ENCODE measurements at regions not wholly inside any gene's neighbourhood (a gene's known extent, or its start where the extent isn't known, plus 50 kb on each side); places are given as distances from the start of the nearest gene placed in this dataset.

- H3K4me1 ChIP-seq (ENCODE audit: control insufficient read depth, insufficient read depth, low read length), result no peaks in the 10 kb centered on the region
- H2AK9ac ChIP-seq (replicated peaks; ENCODE audit: low read depth, low read length, poor library complexity), result no peak overlapping the region
- H2BK120ac ChIP-seq (ENCODE audit: low read depth, low read length), result no peak overlapping the region
- peak; percentile 78 for TF ChIP-seq MAFK (IDR thresholded peaks at IDR 0.05; ENCODE audit: low read depth, low read length)
- TF ChIP-seq SMC3 (IDR thresholded peaks at IDR 0.05; ENCODE audit: low read depth, low read length), result no peak
- in situ Hi-C loops (cut with MboI; ENCODE audit: low sequenced_read_pairs), result no loop called here
- H2BK5ac ChIP-seq (ENCODE audit: low read depth, low read length, poor library complexity, severe bottlenecking), result no peak overlapping the region
- no peak overlapping the region for H2AK5ac ChIP-seq (ENCODE audit: low read depth, low read length)
- no peak overlapping the region for H3K56ac ChIP-seq (ENCODE audit: extremely low read depth, insufficient read depth, low read length)
- H2BK20ac ChIP-seq (ENCODE audit: low read depth, low read length), result no peak overlapping the region
- no peaks in the 10 kb centered on the region for H3K27me3 ChIP-seq (ENCODE audit: control insufficient read depth, insufficient read depth, low read length)
- no peak overlapping the region for H3K9ac ChIP-seq (ENCODE audit: low read depth, low read length)
- H3K9me3 ChIP-seq (ENCODE audit: control insufficient read depth, insufficient read depth, low read length), result peaks cover 13% of the 10 kb centered on the region; the same call in 1 of the 2 replicates
- no peaks in the 10 kb centered on the region for H3K9me1 ChIP-seq (ENCODE audit: insufficient read depth, low read length)
- no peak overlapping the region for H4K5ac ChIP-seq (ENCODE audit: low read depth, low read length)
- no peak overlapping the region for H3K14ac ChIP-seq (replicated peaks; ENCODE audit: low read depth, low read length)
- no peaks in the 10 kb centered on the region for H4K20me1 ChIP-seq (ENCODE audit: insufficient read depth, low read length)
- no peak overlapping the region for H2BK15ac ChIP-seq (ENCODE audit: low read depth, low read length)
- ATAC-seq (ENCODE audit: low read depth), result no peak
- CTCF ChIA-PET, result no interaction called here
- no peak for DNase-seq
- H4K8ac ChIP-seq (ENCODE audit: low read depth in 2 of 2, low read length in 2 of 2), result no peak overlapping the region
- WGBS, 2 experiments (ENCODE audit: extremely low coverage in 2 of 2, insufficient read length in 1 of 2), result 83% methylated on average over 1 of the region's 3 CpGs; no CpG with 5 or more reads in 1 of the 2 experiments
- no peak overlapping the region for H4K91ac ChIP-seq (ENCODE audit: insufficient read depth, low read depth, low read length)
- H3K79me1 ChIP-seq (ENCODE audit: low read depth in 1 of 2, low read length in 2 of 2), result no peaks in the 10 kb centered on the region
- H3K27ac ChIP-seq (ENCODE audit: insufficient read depth, low read length), result no peak overlapping the region
- POLR2A ChIA-PET (ENCODE audit: unreplicated experiment), result no interaction called here
- dilution Hi-C loops (cut with HindIII; ENCODE audit: low sequenced_read_pairs, unreplicated experiment), result no loop called here
- H3K4me3 ChIP-seq (ENCODE audit: insufficient read depth, low read depth, low read length), result no peak overlapping the region
- no peak overlapping the region for H3K18ac ChIP-seq (ENCODE audit: low read depth, low read length)
- no peak overlapping the region for H3K23ac ChIP-seq (ENCODE audit: low read depth, low read length)
- no peak overlapping the region for H3K4ac ChIP-seq (ENCODE audit: low read depth, low read length)
- BruUV-seq (replicated peaks), result no TSS peak
- H3K4me2 ChIP-seq (ENCODE audit: low read depth, low read length), result no peak overlapping the region
- H3K36me3 ChIP-seq (ENCODE audit: control insufficient read depth, insufficient read depth, low read length), result no peaks in the 10 kb centered on the region
- H2AFZ ChIP-seq (replicated peaks; ENCODE audit: low read length, poor library complexity), result no peak overlapping the region
- intact Hi-C loops (cut with micrococcal nuclease), result no loop called here
Observed at GRCh38 chr2:185375731-185376130, 362.9 kb upstream of the FSIP2 start.

Measured in IMR-90 (cell line).